ENCODE measurements at regions not wholly inside any gene's neighbourhood (a gene's known extent, or its start where the extent isn't known, plus 50 kb on each side); places are given as distances from the start of the nearest gene placed in this dataset.

GRCh38 chr3:159520638-159521037 lies 468.0 kb upstream of the IL12A start:
- Histone ChIP-seq H4K20me1 (ENCODE audit: insufficient read depth) (no peaks in the 10 kb centered on the region), H3K4me1 (ENCODE audit: control insufficient read depth in 1 of 2, insufficient read depth in 2 of 2, low read length in 2 of 2) (no peaks in the 10 kb centered on the region), H3K4me2 (ENCODE audit: low read length) (no peak overlapping the region), H3K79me2 (ENCODE audit: insufficient read depth, low read length) (no peaks in the 10 kb centered on the region), H3K4me3 (replicated peaks in 1 of 2; ENCODE audit: low read depth in 1 of 2, low read length in 2 of 2) (no peak overlapping the region), H3K27ac (ENCODE audit: low read depth, low read length) (no peak overlapping the region), H3K9me3 (ENCODE audit: control insufficient read depth in 1 of 2, insufficient read depth in 1 of 2, low read depth in 1 of 2, low read length in 2 of 2) (no peaks in the 10 kb centered on the region), H3K9me2 (ENCODE audit: insufficient read depth) (no peaks in the 10 kb centered on the region), H2AFZ (ENCODE audit: low read depth, low read length, poor library complexity, severe bottlenecking) (no peak overlapping the region), H3K36me3 (ENCODE audit: control insufficient read depth in 1 of 2, insufficient read depth in 2 of 2, low read length in 2 of 2) (no peaks in the 10 kb centered on the region), H3K27me3 (ENCODE audit: insufficient read depth, low read length) (no peaks in the 10 kb centered on the region), H3K9ac (ENCODE audit: low read length) (no peak overlapping the region)
- BruUV-seq (replicated peaks), result no TSS peak
- intact Hi-C loops (cut with micrococcal nuclease), result no loop called here
- DNase-seq (ENCODE audit: low read depth, low spot score) (no peak), ATAC-seq (no peak)
- ChIA-PET CTCF (no interaction called here), RAD21 (ENCODE audit: low non-redundant PET in 1 of 2, low total read pairs in 2 of 2, uncharacterized antibody in 2 of 2, unreplicated experiment in 2 of 2) (no interaction called here), POLR2A (no interaction called here)
- TF ChIP-seq EGR1 (IDR thresholded peaks at IDR 0.05; ENCODE audit: low read depth) (no peak), POLR2AphosphoS5 (IDR thresholded peaks at IDR 0.05; ENCODE audit: low read depth, low read length) (no peak), EZH2 (IDR thresholded peaks at IDR 0.05) (no peak)

- Histone ChIP-seq H4K20me1 (ENCODE audit: insufficient read depth) (no peaks in the 10 kb centered on the region), H3K27me3 (ENCODE audit: insufficient read depth, low read length) (no peaks in the 10 kb centered on the region), H3K36me3 (ENCODE audit: control insufficient read depth in 1 of 2, insufficient read depth in 2 of 2, low read length in 2 of 2) (no peaks in the 10 kb centered on the region), H3K4me2 (ENCODE audit: low read length) (no peak overlapping the region), H3K27ac (ENCODE audit: low read depth, low read length) (no peak overlapping the region), H3K9ac (ENCODE audit: low read length) (no peak overlapping the region), H3K4me3 (replicated peaks in 1 of 2; ENCODE audit: low read depth in 1 of 2, low read length in 2 of 2) (no peak overlapping the region), H3K4me1 (ENCODE audit: control insufficient read depth in 1 of 2, insufficient read depth in 2 of 2, low read length in 2 of 2) (no peaks in the 10 kb centered on the region), H2AFZ (ENCODE audit: low read depth, low read length, poor library complexity, severe bottlenecking) (no peak overlapping the region), H3K79me2 (ENCODE audit: insufficient read depth, low read length) (no peaks in the 10 kb centered on the region), H3K9me2 (ENCODE audit: insufficient read depth) (no peaks in the 10 kb centered on the region), H3K9me3 (ENCODE audit: control insufficient read depth in 1 of 2, insufficient read depth in 1 of 2, low read depth in 1 of 2, low read length in 2 of 2) (no peaks in the 10 kb centered on the region)
- intact Hi-C loops (cut with micrococcal nuclease), result no loop called here
- RAD21 ChIA-PET (ENCODE audit: low non-redundant PET in 1 of 2, low total read pairs in 2 of 2, uncharacterized antibody in 2 of 2, unreplicated experiment in 2 of 2), result no interaction called here
- no peak for DNase-seq (ENCODE audit: low read depth, low spot score)
- POLR2A ChIA-PET, result no interaction called here
- CTCF ChIA-PET, result no interaction called here
- no TSS peak for BruUV-seq (replicated peaks)
- no peak for ATAC-seq
- TF ChIP-seq REST (IDR thresholded peaks at IDR 0.05; ENCODE audit: low read depth) (no peak), SRF (IDR thresholded peaks at IDR 0.05; ENCODE audit: low read depth) (no peak), ZFX (IDR thresholded peaks at IDR 0.05) (no peak), YY1 (IDR thresholded peaks at IDR 0.05; ENCODE audit: extremely low read depth, insufficient replicate concordance, low read depth, low read length) (no peak), RAD21 (IDR thresholded peaks at IDR 0.05; ENCODE audit: low read depth) (no peak), EZH2 (IDR thresholded peaks at IDR 0.05) (no peak), ZBTB33 (IDR thresholded peaks at IDR 0.05; ENCODE audit: extremely low read depth, insufficient replicate concordance, low read length) (no peak), POLR2AphosphoS5 (IDR thresholded peaks at IDR 0.05; ENCODE audit: low read depth, low read length) (no peak), CTCF (IDR thresholded peaks at IDR 0.05 in 2 of 3, conservative IDR thresholded peaks at IDR 0.05 in 1 of 3; ENCODE audit: borderline replicate concordance in 1 of 3, insufficient read depth in 1 of 3, low read depth in 2 of 3, low read length in 2 of 3) (no peak), MAX (IDR thresholded peaks at IDR 0.05) (no peak), EGR1 (IDR thresholded peaks at IDR 0.05; ENCODE audit: low read depth) (no peak), POLR2A (IDR thresholded peaks at IDR 0.05; ENCODE audit: borderline replicate concordance, extremely low read depth, insufficient read depth, insufficient read length) (no peak), CBX3 (IDR thresholded peaks at IDR 0.05; ENCODE audit: low read depth) (no peak)
These were observed 466.4 kb upstream of the IL12A start for GRCh38 chr3:159522276-159522675.

All from HCT116 (cell line).